Mesendoderm (in vitro differentiated cells): ENCODE measurements at regions not wholly inside any gene's neighbourhood (a gene's known extent, or its start where the extent isn't known, plus 50 kb on each side); places are given as distances from the start of the nearest gene placed in this dataset.

ENCODE experiments used
- DNase-seq: peaks from one replicate; pipeline ENCODE4 v3.0.0; 2013
- H2AK5ac ChIP-seq: 2 replicates; pipeline ENCODE4 v1.6.1; 2013; ENCODE audit warnings: low read length, inconsistent platforms
- H2BK120ac ChIP-seq: 2 replicates; pipeline ENCODE4 v1.6.1; 2013; ENCODE audit warnings: low read depth, mild to moderate bottlenecking, low read length, moderate library complexity, mixed read lengths
- H2BK15ac ChIP-seq: replicated peaks from 2 replicates; pipeline ENCODE4 v1.6.1; 2013; ENCODE audit warnings: low read depth, mild to moderate bottlenecking, moderate library complexity
- H2BK5ac ChIP-seq: 2 replicates; pipeline ENCODE4 v1.6.1; 2013; ENCODE audit warnings: low read length, inconsistent platforms
- H3K18ac ChIP-seq: 2 replicates; pipeline ENCODE4 v1.6.1; 2013; ENCODE audit warnings: mild to moderate bottlenecking, low read length, mixed read lengths
- H3K23ac ChIP-seq: one replicate; pipeline ENCODE4 v1.6.1; 2013; ENCODE audit warnings: low read length
- H3K27ac ChIP-seq: 2 replicates; pipeline ENCODE4 v1.5.1; 2013; ENCODE audit warnings: low read depth, mild to moderate bottlenecking, inconsistent platforms, low read length, moderate library complexity
- H3K27me3 ChIP-seq: 2 replicates; pipeline ENCODE4 v1.6.1; 2013; ENCODE audit warnings: low read length, control low read depth, mild to moderate bottlenecking, inconsistent platforms; ENCODE audit not compliant: insufficient read depth, poor library complexity
- H3K36me3 ChIP-seq: 2 replicates; pipeline ENCODE4 v1.6.1; 2013; ENCODE audit warnings: low read length, inconsistent platforms; ENCODE audit not compliant: control insufficient read depth, insufficient read depth
- H3K4ac ChIP-seq: one replicate; pipeline ENCODE4 v1.6.1; 2013; ENCODE audit warnings: low read depth, mild to moderate bottlenecking, low read length, moderate library complexity
- H3K4me1 ChIP-seq: 2 replicates; pipeline ENCODE4 v1.6.1; 2013; ENCODE audit warnings: low read depth, low read length, inconsistent platforms; ENCODE audit not compliant: control insufficient read depth
- H3K4me2 ChIP-seq: 2 replicates; pipeline ENCODE4 v1.6.1; 2013; ENCODE audit warnings: low read length
- H3K4me3 ChIP-seq: 2 replicates; pipeline ENCODE4 v1.5.1; 2013; ENCODE audit warnings: mild to moderate bottlenecking, low read length
- H3K56ac ChIP-seq: one replicate; pipeline ENCODE4 v1.6.1; 2013; ENCODE audit warnings: low read length
- H3K79me1 ChIP-seq: 2 replicates; pipeline ENCODE4 v1.6.1; 2013; ENCODE audit warnings: low read length, inconsistent platforms
- H3K79me2 ChIP-seq: 2 replicates; pipeline ENCODE4 v1.6.1; 2013; ENCODE audit warnings: mild to moderate bottlenecking, low read length; ENCODE audit not compliant: control insufficient read depth, insufficient read depth
- H3K9ac ChIP-seq: 2 replicates; pipeline ENCODE4 v1.6.1; 2013; ENCODE audit warnings: low read length, inconsistent platforms
- H4K5ac ChIP-seq: one replicate; pipeline ENCODE4 v1.6.1; 2013; ENCODE audit warnings: low read length
- H4K8ac ChIP-seq: one replicate; pipeline ENCODE4 v1.6.1; 2013; ENCODE audit warnings: low read depth, mild to moderate bottlenecking, control low read depth, low read length, moderate library complexity
- WGBS: extraction: QIAGEN DNeasy Blood & Tissue Kit; methylation state at CpG from one replicate; pipeline ENCODE4 v1.1.7; 2013; ENCODE audit warnings: low lambda C conversion rate, missing lambda C conversion rate; ENCODE audit not compliant: insufficient coverage; ENCODE audit errors: extremely low coverage; 5-methylcytosine and 5-hydroxymethylcytosine counted together

- Histone ChIP-seq H3K4me3 (no peak overlapping the region), H3K79me2 (no peaks in the 10 kb centered on the region), H2BK120ac (no peak overlapping the region), H3K4me1 (no peaks in the 10 kb centered on the region), H3K4ac (no peak overlapping the region), H2BK5ac (no peak overlapping the region), H3K9ac (no peak overlapping the region), H3K56ac (no peak overlapping the region), H4K8ac (no peak overlapping the region), H3K36me3 (no peaks in the 10 kb centered on the region), H4K5ac (no peak overlapping the region), H2AK5ac (no peak overlapping the region), H3K23ac (no peak overlapping the region), H3K27ac (no peak overlapping the region), H3K27me3 (no peaks in the 10 kb centered on the region), H3K4me2 (no peak overlapping the region), H3K79me1 (no peaks in the 10 kb centered on the region), H2BK15ac (no peak overlapping the region), H3K18ac (no peak overlapping the region)
- 100% methylated on average over 1 of the region's 5 CpGs for WGBS
- DNase-seq, result no peak
Measured at GRCh38 chr9:13446938-13447842, 167.7 kb upstream of the MPDZ start.

GRCh38 chr9:13446286-13446937, 166.9 kb upstream of the MPDZ start:
- Histone ChIP-seq H4K5ac (no peak overlapping the region), H3K79me2 (no peaks in the 10 kb centered on the region), H3K36me3 (no peaks in the 10 kb centered on the region), H3K4me3 (no peak overlapping the region), H3K27ac (no peak overlapping the region), H3K18ac (no peak overlapping the region), H3K9ac (no peak overlapping the region), H3K79me1 (no peaks in the 10 kb centered on the region), H3K4me1 (no peaks in the 10 kb centered on the region), H2BK5ac (no peak overlapping the region), H3K4me2 (no peak overlapping the region), H3K56ac (no peak overlapping the region), H3K23ac (no peak overlapping the region), H2BK120ac (no peak overlapping the region), H3K4ac (no peak overlapping the region), H2BK15ac (no peak overlapping the region), H2AK5ac (no peak overlapping the region), H3K27me3 (no peaks in the 10 kb centered on the region), H4K8ac (no peak overlapping the region)
- no CpG with 5 or more reads among the region's 8 CpGs for WGBS
- DNase-seq, result no peak

GRCh38 chr9:13445103-13445500, 165.6 kb upstream of the MPDZ start:
- Histone ChIP-seq H2BK120ac (no peak overlapping the region), H2BK15ac (no peak overlapping the region), H3K4me3 (no peak overlapping the region), H3K27me3 (no peaks in the 10 kb centered on the region), H3K79me2 (no peaks in the 10 kb centered on the region), H3K4me1 (no peaks in the 10 kb centered on the region), H3K4me2 (no peak overlapping the region), H3K56ac (no peak overlapping the region), H3K23ac (no peak overlapping the region), H4K8ac (no peak overlapping the region), H3K9ac (no peak overlapping the region), H3K18ac (no peak overlapping the region), H4K5ac (no peak overlapping the region), H3K79me1 (no peaks in the 10 kb centered on the region), H3K4ac (no peak overlapping the region), H2AK5ac (no peak overlapping the region), H3K27ac (no peak overlapping the region), H2BK5ac (no peak overlapping the region), H3K36me3 (no peaks in the 10 kb centered on the region)
- no peak for DNase-seq
- no CpG with 5 or more reads among the region's 4 CpGs for WGBS

GRCh38 chr9:13444245-13445102, 165.0 kb upstream of the MPDZ start:
- Histone ChIP-seq H2AK5ac (no peak overlapping the region), H3K9ac (no peak overlapping the region), H3K23ac (no peak overlapping the region), H4K8ac (no peak overlapping the region), H3K56ac (no peak overlapping the region), H3K79me2 (no peaks in the 10 kb centered on the region), H3K36me3 (no peaks in the 10 kb centered on the region), H3K4ac (no peak overlapping the region), H3K4me1 (no peaks in the 10 kb centered on the region), H3K18ac (no peak overlapping the region), H2BK15ac (no peak overlapping the region), H3K27ac (no peak overlapping the region), H3K4me3 (no peak overlapping the region), H2BK5ac (no peak overlapping the region), H3K4me2 (no peak overlapping the region), H4K5ac (no peak overlapping the region), H2BK120ac (no peak overlapping the region), H3K27me3 (no peaks in the 10 kb centered on the region), H3K79me1 (no peaks in the 10 kb centered on the region)
- WGBS, result no CpG with 5 or more reads among the region's 10 CpGs
- DNase-seq, result no peak

GRCh38 chr9:13443346-13444244, 164.1 kb upstream of the MPDZ start:
- no peaks in the 10 kb centered on the region for H3K79me1 ChIP-seq
- H3K4me2 ChIP-seq, result no peak overlapping the region
- H2BK15ac ChIP-seq, result no peak overlapping the region
- no CpG with 5 or more reads among the region's 18 CpGs for WGBS
- H3K79me2 ChIP-seq, result no peaks in the 10 kb centered on the region
- H4K8ac ChIP-seq, result no peak overlapping the region
- H4K5ac ChIP-seq, result no peak overlapping the region
- no peak overlapping the region for H3K18ac ChIP-seq
- no peak overlapping the region for H3K4me3 ChIP-seq
- no peak overlapping the region for H2BK120ac ChIP-seq
- H3K36me3 ChIP-seq, result no peaks in the 10 kb centered on the region
- no peak overlapping the region for H3K9ac ChIP-seq
- H3K27ac ChIP-seq, result no peak overlapping the region
- H3K4ac ChIP-seq, result no peak overlapping the region
- H2AK5ac ChIP-seq, result no peak overlapping the region
- H3K56ac ChIP-seq, result no peak overlapping the region
- H2BK5ac ChIP-seq, result no peak overlapping the region
- no peaks in the 10 kb centered on the region for H3K27me3 ChIP-seq
- no peaks in the 10 kb centered on the region for H3K4me1 ChIP-seq
- DNase-seq, result no peak
- no peak overlapping the region for H3K23ac ChIP-seq
